SK-N-SH (cell line): ENCODE measurements at regions not wholly inside any gene's neighbourhood (a gene's known extent, or its start where the extent isn't known, plus 50 kb on each side); places are given as distances from the start of the nearest gene placed in this dataset.

Experiments used
- CTCF ChIA-PET: fragments of 300-600, 350-600 bp; formaldehyde crosslinking; extraction: SDS; loops from one replicate; lab custom pipeline; 2021; lab: Yijun Ruan, JAX
- POLR2A ChIA-PET: fragments of 350-600 bp; sonication (Branson Sonifier 250); formaldehyde crosslinking; extraction: SDS; loops from one replicate; lab custom pipeline; 2020; ENCODE audit warnings: antibody characterized with exemption, inconsistent platforms; lab: Yijun Ruan, JAX
- DNase-seq: peaks from one replicate; pipeline ENCODE4 v3.0.0; 2012
- H2AFZ ChIP-seq: fragments of 200-600 bp; sonication (generic); 2 replicates; pipeline ENCODE4 v1.8.1; 2016; ENCODE audit warnings: antibody characterized with exemption, mild to moderate bottlenecking, low read depth
- H3F3A ChIP-seq: fragments of 200-600 bp; sonication (generic); replicated peaks from 2 replicates; pipeline ENCODE3; 2016; ENCODE audit warnings: antibody characterized with exemption, mild to moderate bottlenecking; ENCODE audit not compliant: insufficient read depth
- H3K27ac ChIP-seq, 2 experiments: fragments of 200-500 bp in 1 of 2; fragments of 200-600 bp in 1 of 2; sonication (Bioruptor generic) in 1 of 2; sonication (generic), shearing (Covaris generic) in 1 of 2; 2 replicates each; pipeline versions ENCODE4 v1.5.1 to v1.6.1; 2014 to 2016; ENCODE audit warnings: low read depth in 2 of 2, inconsistent platforms in 1 of 2, low read length in 1 of 2, mild to moderate bottlenecking in 1 of 2, mixed read lengths in 1 of 2
- H3K27me3 ChIP-seq: fragments of 200-600 bp; sonication (generic), shearing (Covaris generic); 2 replicates; pipeline ENCODE4 v1.6.1; 2016; ENCODE audit warnings: mixed run types; ENCODE audit not compliant: insufficient read depth
- H3K36me3 ChIP-seq, 2 experiments: fragments of 200-500 bp in 1 of 2; fragments of 200-600 bp in 1 of 2; sonication (Bioruptor generic) in 1 of 2; sonication (generic) in 1 of 2; replicated peaks in 1 of 2; 2 replicates each; pipeline versions ENCODE3 to v1.5.1; 2014 to 2016; ENCODE audit warnings: low read length in 1 of 2, mild to moderate bottlenecking in 1 of 2; ENCODE audit not compliant: insufficient read depth in 2 of 2, control insufficient read depth in 1 of 2
- H3K4me1 ChIP-seq, 2 experiments: fragments of 200-500 bp in 1 of 2; fragments of 200-600 bp in 1 of 2; sonication (Bioruptor generic) in 1 of 2; sonication (generic), shearing (Covaris generic) in 1 of 2; 2 replicates each; pipeline versions ENCODE4 v1.5.1 to v1.6.1; 2014 to 2016; ENCODE audit warnings: low read depth in 1 of 2, low read length in 1 of 2, mixed run types in 1 of 2; ENCODE audit not compliant: insufficient read depth in 2 of 2, control insufficient read depth in 1 of 2
- H3K4me2 ChIP-seq: fragments of 200-600 bp; sonication (generic), shearing (Covaris generic); 2 replicates; pipeline ENCODE4 v1.6.1; 2017; ENCODE audit warnings: mixed run types
- H3K4me3 ChIP-seq, 2 experiments: fragments of 200-500 bp in 1 of 2; fragments of 200-600 bp in 1 of 2; sonication (Bioruptor generic) in 1 of 2; sonication (generic), shearing (Covaris generic) in 1 of 2; 2 replicates each; pipeline versions ENCODE4 v1.5.1 to v1.8.1; 2014 to 2016; ENCODE audit warnings: low read depth in 2 of 2, inconsistent platforms in 1 of 2, low read length in 1 of 2, mild to moderate bottlenecking in 1 of 2, mixed read lengths in 1 of 2, moderate library complexity in 1 of 2
- H3K79me2 ChIP-seq: fragments of 200-600 bp; sonication (generic); 2 replicates; pipeline ENCODE4 v1.8.1; 2017; ENCODE audit warnings: mild to moderate bottlenecking; ENCODE audit not compliant: insufficient read depth
- H3K9ac ChIP-seq: fragments of 200-600 bp; sonication (generic); 2 replicates; pipeline ENCODE4 v1.6.1; 2017; ENCODE audit warnings: mixed run types
- H3K9me2 ChIP-seq: fragments of 200-600 bp; sonication (generic); 2 replicates; pipeline ENCODE4 v1.6.1; 2017; ENCODE audit warnings: mixed run types
- H3K9me3 ChIP-seq: fragments of 200-600 bp; sonication (generic); 2 replicates; pipeline ENCODE4 v1.6.1; 2017; ENCODE audit warnings: mixed run types, mild to moderate bottlenecking, moderate library complexity
- H4K20me1 ChIP-seq: fragments of 200-600 bp; sonication (generic); 2 replicates; pipeline ENCODE4 v1.6.1; 2017; ENCODE audit warnings: mild to moderate bottlenecking, mixed run types; ENCODE audit not compliant: insufficient read depth
- CHD2 ChIP-seq: fragments of 150-350 bp; IDR thresholded peaks from 2 replicates; pipeline ENCODE4 v1.6.1; 2018; ENCODE audit warnings: low read length; ENCODE audit not compliant: partially characterized antibody
- FOSL2 ChIP-seq: IDR thresholded peaks from 2 replicates; pipeline ENCODE4 v1.4.0; 2012; ENCODE audit warnings: low read depth, mild to moderate bottlenecking, moderate library complexity, borderline replicate concordance
- FOXM1 ChIP-seq: IDR thresholded peaks from 2 replicates; pipeline ENCODE4 v1.4.0; 2012; ENCODE audit warnings: low read depth, mild to moderate bottlenecking
- JUND ChIP-seq: IDR thresholded peaks from 2 replicates; pipeline ENCODE4 v1.4.0; 2012
- MXI1 ChIP-seq: IDR thresholded peaks from 2 replicates; pipeline ENCODE4 v1.6.1; 2012; ENCODE audit warnings: mild to moderate bottlenecking, low read depth, low read length, improper control_type of control experiment
- NRF1 ChIP-seq: IDR thresholded peaks from 2 replicates; pipeline ENCODE4 v1.6.1; 2012; ENCODE audit warnings: low read depth, mild to moderate bottlenecking, low read length
- POLR2AphosphoS5 ChIP-seq: IDR thresholded peaks from 2 replicates; pipeline ENCODE4 v1.6.1; 2012; ENCODE audit warnings: low read depth, low read length
- RXRA ChIP-seq: IDR thresholded peaks from 2 replicates; pipeline ENCODE4 v1.4.0; 2012; ENCODE audit warnings: low read depth, mild to moderate bottlenecking, borderline replicate concordance
- SMC3 ChIP-seq: IDR thresholded peaks from 2 replicates; pipeline ENCODE4 v1.6.1; 2012; ENCODE audit warnings: low read depth, low read length, improper control_type of control experiment
- TAF1 ChIP-seq: IDR thresholded peaks from 2 replicates; pipeline ENCODE4 v1.6.1; 2012; ENCODE audit warnings: low read depth, mild to moderate bottlenecking, low read length, moderate library complexity, borderline replicate concordance
- USF2 ChIP-seq: fragments of 150-350 bp; IDR thresholded peaks from 2 replicates; pipeline ENCODE4 v1.6.1; 2017; ENCODE audit warnings: antibody characterized with exemption, low read length, low read depth, borderline replicate concordance
- WGBS: methylation state at CpG from one replicate; pipeline ENCODE4 v1.1.6; 2017; ENCODE audit warnings: low lambda C conversion rate; 5-methylcytosine and 5-hydroxymethylcytosine counted together
- TF ChIP-seq, protein P1 (sequence below): IDR thresholded peaks from 2 replicates; pipeline ENCODE4 v1.4.0; 2012; ENCODE audit warnings: low read depth, borderline replicate concordance

- TF ChIP-seq, protein P1, sequence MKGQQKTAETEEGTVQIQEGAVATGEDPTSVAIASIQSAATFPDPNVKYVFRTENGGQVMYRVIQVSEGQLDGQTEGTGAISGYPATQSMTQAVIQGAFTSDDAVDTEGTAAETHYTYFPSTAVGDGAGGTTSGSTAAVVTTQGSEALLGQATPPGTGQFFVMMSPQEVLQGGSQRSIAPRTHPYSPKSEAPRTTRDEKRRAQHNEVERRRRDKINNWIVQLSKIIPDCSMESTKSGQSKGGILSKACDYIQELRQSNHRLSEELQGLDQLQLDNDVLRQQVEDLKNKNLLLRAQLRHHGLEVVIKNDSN: no peak
- no peak for TF ChIP-seq NRF1
- no peak for TF ChIP-seq FOXM1
- no peak for TF ChIP-seq SMC3
- TF ChIP-seq, all 33 proteins: peak for 0
Measured at GRCh38 chr2:42933824-42934254, 141.5 kb upstream of the HAAO start (continued).

DNA sequence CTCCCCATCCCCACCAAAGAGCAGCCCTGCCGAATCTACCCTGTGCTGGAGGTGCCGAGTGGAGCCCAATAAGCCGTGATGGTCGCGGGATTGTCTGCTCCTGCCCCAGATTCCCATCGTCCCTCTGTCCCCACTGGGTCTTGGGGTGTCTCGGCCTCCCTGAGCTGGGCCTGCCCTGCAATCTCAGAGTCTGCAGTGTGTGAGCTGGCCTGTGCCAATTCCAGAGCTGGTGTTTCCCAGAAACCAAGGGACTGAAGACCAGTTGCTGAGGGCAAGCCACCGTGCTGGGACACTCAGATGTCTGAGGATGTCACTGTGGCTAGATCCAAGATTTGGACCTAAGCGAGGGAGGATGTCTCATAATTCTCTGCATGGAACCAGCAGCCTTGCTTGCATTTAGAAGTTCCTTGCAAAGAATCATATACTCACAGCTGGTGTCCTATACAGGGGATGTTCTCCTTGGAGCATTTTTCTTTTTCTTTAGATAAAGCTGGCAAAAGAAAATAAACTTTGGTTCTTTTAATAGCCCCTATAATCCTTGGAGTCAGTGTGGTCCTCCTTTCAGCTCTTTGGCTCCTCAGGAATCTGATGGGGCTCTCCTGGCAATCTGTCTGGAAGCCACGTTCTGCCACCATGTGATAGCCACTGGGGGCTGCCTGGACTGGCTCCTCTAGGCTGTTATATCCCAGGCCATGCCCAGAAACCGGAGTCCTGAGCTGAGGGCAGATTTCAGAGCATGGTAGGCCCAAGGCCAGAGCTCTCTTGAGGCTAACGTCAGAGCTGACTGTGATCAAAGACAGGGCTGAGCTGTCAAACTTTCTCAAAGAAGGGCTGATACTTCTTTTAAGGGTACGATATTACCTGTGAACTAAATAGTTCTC, 140.1 kb upstream of the HAAO start:
- H3K4me3 ChIP-seq: no peak overlapping the region
- no peaks in the 10 kb centered on the region for H3F3A ChIP-seq
- no peaks in the 10 kb centered on the region for H3K9me2 ChIP-seq
- H3K9ac ChIP-seq: no peak overlapping the region
- H3K27me3 ChIP-seq: no peaks in the 10 kb centered on the region
- ChIA-PET POLR2A (no interaction called here), CTCF (interaction anchor here (0.7 to 10.1 kb wide), 10 partner anchors 12 to 679 kb away, joined by 3 to 96 read pairs (median 6); no protein-coding TSS in a partner anchor)
- H3K79me2 ChIP-seq: no peaks in the 10 kb centered on the region
- H3K4me2 ChIP-seq: no peak overlapping the region
- no peaks in the 10 kb centered on the region for H3K9me3 ChIP-seq
- H3K4me1 ChIP-seq: peaks cover 3 to 37% of the 10 kb centered on the region in 2 experiments; a peak in 2 of 4 replicates
- no peak overlapping the region for H2AFZ ChIP-seq
- no peak overlapping the region for H3K27ac ChIP-seq
- whole genome bisulfite sequencing: 83% methylated on average over 11 of the region's 13 CpGs
- no peaks in the 10 kb centered on the region for H4K20me1 ChIP-seq
- no peaks in the 10 kb centered on the region for H3K36me3 ChIP-seq
- DNase-seq: no peak
- TF ChIP-seq RXRA (no peak), SMC3 (no peak)

GRCh38 chr2:42931818-42932195, 139.4 kb upstream of the HAAO start:
- peaks cover 3 to 44% of the 10 kb centered on the region in 2 experiments; a peak in 2 of 4 replicates for H3K4me1 ChIP-seq
- no peaks in the 10 kb centered on the region for H3K79me2 ChIP-seq
- CTCF ChIA-PET: interaction anchor here (0.7 to 10.1 kb wide), 12 partner anchors 11 to 677 kb away, joined by 3 to 96 read pairs (median 6); no protein-coding TSS in a partner anchor

More at GRCh38 chr2:42931818-42932195, 139.4 kb upstream of the HAAO start:
- H3K9ac ChIP-seq: no peak overlapping the region
- H2AFZ ChIP-seq: no peak overlapping the region
- H4K20me1 ChIP-seq: no peaks in the 10 kb centered on the region
- 90% methylated on average over 3 of the region's 3 CpGs for WGBS
- H3K9me2 ChIP-seq: no peaks in the 10 kb centered on the region
- H3K4me3 ChIP-seq: no peak overlapping the region
- H3K27me3 ChIP-seq: no peaks in the 10 kb centered on the region
- H3K27ac ChIP-seq: no peak overlapping the region
- H3K9me3 ChIP-seq: no peaks in the 10 kb centered on the region
- TF ChIP-seq POLR2AphosphoS5: no peak
- no peak for TF ChIP-seq USF2
- no peak for TF ChIP-seq FOXM1
- no peak for TF ChIP-seq CHD2
- no peak for TF ChIP-seq JUND
- no peak for TF ChIP-seq TAF1
- no peak for TF ChIP-seq MXI1
- no peak for TF ChIP-seq NRF1
- TF ChIP-seq FOSL2: no peak
- DNase-seq: no peak
- H3F3A ChIP-seq: no peaks in the 10 kb centered on the region
- POLR2A ChIA-PET: no interaction called here
- H3K4me2 ChIP-seq: no peak overlapping the region
- H3K36me3 ChIP-seq: no peaks in the 10 kb centered on the region
